ENCODE measurements at regions not wholly inside any gene's neighbourhood (a gene's known extent, or its start where the extent isn't known, plus 50 kb on each side); places are given as distances from the start of the nearest gene placed in this dataset.

DNA sequence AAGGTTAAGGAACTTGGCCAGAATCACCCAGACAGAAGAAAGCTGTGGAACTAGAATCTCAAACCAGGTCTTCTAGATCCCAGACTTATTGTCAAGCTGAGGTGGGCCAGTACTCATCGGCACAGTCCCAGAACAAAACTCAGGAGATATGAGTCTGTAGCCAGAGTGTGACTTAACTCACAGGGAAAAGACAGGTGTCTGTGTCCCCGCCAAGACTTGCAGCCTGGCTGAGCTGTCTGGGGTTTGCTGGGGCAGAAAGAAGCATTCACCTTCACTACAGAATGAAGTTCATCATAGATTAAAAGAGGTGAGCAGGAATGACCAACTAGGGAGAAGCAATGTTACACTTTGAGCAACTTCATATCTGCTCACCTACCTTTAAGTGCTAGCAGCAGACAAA is 257.2 kb downstream of the FOXO1 start:
- no peaks in the 10 kb centered on the region for H3K36me3 Mint-ChIP-seq (ENCODE audit: unreplicated experiment)
- peaks cover 6% of the 10 kb centered on the region for H3K4me1 Mint-ChIP-seq (ENCODE audit: unreplicated experiment)
- no peaks in the 10 kb centered on the region for H3K27me3 Mint-ChIP-seq (ENCODE audit: unreplicated experiment)
- no peak overlapping the region for H3K4me3 Mint-ChIP-seq (ENCODE audit: unreplicated experiment)
- H3K27ac Mint-ChIP-seq (ENCODE audit: unreplicated experiment) = no peak overlapping the region
- TF ChIP-seq CTCF (IDR thresholded peaks at IDR 0.05) = no peak
- H3K9me3 Mint-ChIP-seq (ENCODE audit: unreplicated experiment) = peaks cover 5% of the 10 kb centered on the region
- DNase-seq (ENCODE audit: extremely low spot score, unreplicated experiment) = no peak

DNA sequence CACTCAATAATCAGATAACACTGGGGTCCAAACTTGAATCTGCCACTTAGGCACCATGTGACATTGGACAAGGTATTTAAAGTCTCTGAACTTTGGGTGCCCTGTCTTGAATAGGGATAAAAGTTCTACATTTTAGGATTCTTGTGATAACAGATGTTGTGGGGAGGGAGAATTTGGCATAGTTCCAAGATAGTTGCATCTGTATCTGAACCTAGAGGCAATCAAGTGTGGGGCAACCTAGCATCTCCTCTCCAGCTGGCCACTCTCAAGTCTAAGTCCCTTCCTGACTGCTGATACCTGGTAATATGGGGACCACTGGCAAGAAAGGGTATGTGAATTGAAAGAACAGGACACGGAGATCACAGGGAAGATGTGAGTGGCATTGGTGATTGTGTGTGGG is 256.1 kb downstream of the FOXO1 start:
- TF ChIP-seq CTCF (IDR thresholded peaks at IDR 0.05) = no peak
- Mint-ChIP-seq H3K27ac (ENCODE audit: unreplicated experiment) (no peak overlapping the region), H3K4me1 (ENCODE audit: unreplicated experiment) (peaks cover 6% of the 10 kb centered on the region), H3K27me3 (ENCODE audit: unreplicated experiment) (no peaks in the 10 kb centered on the region), H3K36me3 (ENCODE audit: unreplicated experiment) (no peaks in the 10 kb centered on the region), H3K9me3 (ENCODE audit: unreplicated experiment) (peaks cover 5% of the 10 kb centered on the region), H3K4me3 (ENCODE audit: unreplicated experiment) (no peak overlapping the region)
- DNase-seq (ENCODE audit: extremely low spot score, unreplicated experiment) = no peak

DNA sequence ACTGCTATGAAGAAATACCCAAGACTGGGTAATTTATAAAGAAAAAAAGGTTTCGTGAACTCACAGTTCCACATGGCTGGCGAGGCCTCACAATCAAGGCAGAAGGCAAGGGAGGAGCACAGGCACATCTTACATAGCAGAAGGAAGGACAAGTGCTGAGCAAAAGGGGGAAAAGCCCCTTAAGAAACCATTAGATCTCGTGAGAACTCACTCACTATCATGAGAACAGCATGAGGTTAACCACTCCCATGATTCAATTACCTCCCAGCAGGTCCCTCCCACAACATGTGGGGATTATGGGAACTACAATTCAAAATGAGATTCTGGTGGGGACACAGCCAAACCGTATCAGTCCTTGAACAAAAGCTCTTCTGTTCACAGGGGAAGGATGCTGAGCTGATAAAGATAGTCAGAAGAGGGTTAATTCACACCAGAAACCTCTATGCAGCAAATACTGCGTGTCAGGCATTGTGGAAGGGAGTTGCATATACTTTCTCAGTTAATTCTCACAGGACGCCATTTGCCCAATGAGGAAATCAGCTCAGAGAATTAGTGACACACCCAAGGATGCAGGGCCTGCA is 246.2 kb downstream of the FOXO1 start:
- Mint-ChIP-seq H3K27ac (ENCODE audit: unreplicated experiment) (no peak overlapping the region), H3K4me1 (ENCODE audit: unreplicated experiment) (no peaks in the 10 kb centered on the region), H3K4me3 (ENCODE audit: unreplicated experiment) (no peak overlapping the region), H3K27me3 (ENCODE audit: unreplicated experiment) (peaks cover 1% of the 10 kb centered on the region), H3K9me3 (ENCODE audit: unreplicated experiment) (no peaks in the 10 kb centered on the region), H3K36me3 (ENCODE audit: unreplicated experiment) (no peaks in the 10 kb centered on the region)
- DNase-seq (ENCODE audit: extremely low spot score, unreplicated experiment) = no peak
- no peak for TF ChIP-seq CTCF (IDR thresholded peaks at IDR 0.05)

GRCh38 chr13:40422588-40423235 is 243.7 kb downstream of the FOXO1 start:
- Mint-ChIP-seq H3K4me1 (ENCODE audit: unreplicated experiment) (no peaks in the 10 kb centered on the region), H3K27ac (ENCODE audit: unreplicated experiment) (no peak overlapping the region), H3K9me3 (ENCODE audit: unreplicated experiment) (no peaks in the 10 kb centered on the region), H3K4me3 (ENCODE audit: unreplicated experiment) (no peak overlapping the region), H3K36me3 (ENCODE audit: unreplicated experiment) (no peaks in the 10 kb centered on the region), H3K27me3 (ENCODE audit: unreplicated experiment) (peaks cover 1% of the 10 kb centered on the region)
- DNase-seq (ENCODE audit: extremely low spot score, unreplicated experiment) = no peak
- no peak for TF ChIP-seq CTCF (IDR thresholded peaks at IDR 0.05)

DNA sequence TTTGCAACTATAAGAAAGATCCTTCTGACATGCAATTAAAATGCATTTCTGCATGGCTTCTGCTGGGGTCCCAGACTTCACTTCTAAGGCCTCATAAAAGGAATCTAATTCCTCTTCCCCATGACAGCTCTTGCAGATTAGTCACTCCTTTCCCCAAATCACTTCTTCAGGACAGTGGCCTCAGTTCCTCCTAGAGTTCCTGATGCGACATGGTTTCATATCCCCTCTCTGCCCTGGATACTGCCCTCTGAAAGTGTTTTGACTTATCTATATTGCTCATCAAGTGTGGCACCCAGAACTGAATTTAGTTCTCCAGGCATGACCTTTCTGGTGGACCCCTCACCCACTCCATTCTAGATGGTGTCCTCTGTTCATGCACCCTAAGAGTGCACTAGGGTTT is 238.1 kb downstream of the FOXO1 start:
- H3K27ac Mint-ChIP-seq (ENCODE audit: unreplicated experiment) = no peak overlapping the region
- H3K4me1 Mint-ChIP-seq (ENCODE audit: unreplicated experiment) = peaks cover 6% of the 10 kb centered on the region

More for the DNA sequence above, 238.1 kb downstream of the FOXO1 start:
- H3K36me3 Mint-ChIP-seq (ENCODE audit: unreplicated experiment) = no peaks in the 10 kb centered on the region
- TF ChIP-seq CTCF (IDR thresholded peaks at IDR 0.05) = no peak
- H3K4me3 Mint-ChIP-seq (ENCODE audit: unreplicated experiment) = no peak overlapping the region
- DNase-seq (ENCODE audit: extremely low spot score, unreplicated experiment) = no peak
- H3K9me3 Mint-ChIP-seq (ENCODE audit: unreplicated experiment) = no peaks in the 10 kb centered on the region
- H3K27me3 Mint-ChIP-seq (ENCODE audit: unreplicated experiment) = no peaks in the 10 kb centered on the region
